Epithelial cell of proximal tubule (primary cell): ENCODE measurements at regions not wholly inside any gene's neighbourhood (a gene's known extent, or its start where the extent isn't known, plus 50 kb on each side); places are given as distances from the start of the nearest gene placed in this dataset.

Experiments used
- DNase-seq: peaks from one replicate; pipeline ENCODE4 v3.0.0-alpha.2; 2011; ENCODE audit warnings: low read depth
- H3K4me3 ChIP-seq: 2 replicates; pipeline ENCODE4 v1.5.1; 2011; ENCODE audit warnings: low read depth, mild to moderate bottlenecking, low read length
- CTCF ChIP-seq: conservative IDR thresholded peaks from 2 replicates; pipeline ENCODE4 v1.5.1; 2012; ENCODE audit warnings: low read depth, mild to moderate bottlenecking, low read length

DNA sequence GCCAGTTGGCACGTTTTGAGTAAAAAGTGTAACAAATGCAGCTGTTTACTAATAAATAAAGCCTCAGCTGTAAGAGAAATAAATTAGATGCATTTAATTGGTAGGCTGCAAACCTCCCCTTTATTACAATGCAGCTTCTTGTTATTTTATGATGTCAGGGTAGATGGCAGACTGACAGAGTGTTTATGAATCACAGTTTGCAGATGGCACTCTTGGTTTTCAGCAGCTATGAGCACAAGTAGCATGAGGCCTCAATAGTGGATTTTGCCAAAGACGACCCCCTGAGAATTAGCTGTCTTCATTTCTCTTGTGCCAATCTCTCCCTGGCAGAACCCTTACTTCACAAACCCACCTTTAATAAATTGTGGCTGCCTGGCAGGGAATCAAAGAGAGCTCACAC is 161.2 kb upstream of the C1orf87 start:
- no peak for TF ChIP-seq CTCF
- no peak overlapping the region for H3K4me3 ChIP-seq
- no peak for DNase-seq

DNA sequence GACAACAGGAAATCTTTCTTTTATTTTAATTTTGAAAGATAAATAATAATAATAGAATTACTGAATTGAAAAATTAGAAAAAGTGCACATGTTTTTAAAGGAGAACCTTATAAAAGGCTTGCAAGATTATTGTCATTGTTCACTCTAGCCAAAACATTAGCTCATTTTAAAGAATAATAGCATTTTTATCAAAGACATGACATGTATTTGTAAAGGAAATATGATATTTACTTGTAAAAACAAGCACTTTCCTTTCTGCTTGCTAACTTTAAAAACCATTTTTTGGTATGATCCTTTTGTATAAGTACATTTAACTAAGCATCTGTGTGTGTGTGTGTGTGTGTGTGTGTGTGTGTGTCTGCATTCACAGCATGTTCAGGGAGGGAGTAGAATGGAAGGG is 156.3 kb upstream of the C1orf87 start:
- no peak for TF ChIP-seq CTCF
- H3K4me3 ChIP-seq: no peak overlapping the region
- DNase-seq: no peak

DNA sequence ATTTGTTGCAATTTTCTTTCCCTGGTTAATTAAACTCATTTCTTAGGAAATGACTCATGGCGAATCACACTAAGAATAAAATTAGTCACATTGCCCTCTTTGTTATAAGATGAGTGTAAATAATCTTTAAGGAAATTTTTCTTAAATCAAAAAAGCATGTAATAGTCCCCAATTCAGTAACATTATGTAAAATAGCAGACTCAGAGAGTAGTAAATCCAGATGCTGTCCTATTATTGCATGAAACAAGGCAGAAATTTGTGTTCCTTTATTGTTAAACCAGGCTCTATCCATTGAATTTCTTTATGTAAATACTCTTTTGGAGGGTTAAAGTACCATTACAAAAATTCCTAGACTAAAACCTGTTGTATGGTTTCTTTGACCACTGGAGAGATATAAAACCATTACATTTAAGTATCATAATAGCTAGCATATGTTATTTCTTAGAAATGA is 154.5 kb upstream of the C1orf87 start:
- DNase-seq: peak; percentile 29
- TF ChIP-seq CTCF: no peak
- no peak overlapping the region for H3K4me3 ChIP-seq

- H3K4me3 ChIP-seq: no peak overlapping the region
- TF ChIP-seq CTCF: no peak
- DNase-seq: no peak
These were observed 154.0 kb upstream of the C1orf87 start for GRCh38 chr1:60227601-60228000.

GRCh38 chr1:60225486-60225885 is 151.9 kb upstream of the C1orf87 start:
- H3K4me3 ChIP-seq: no peak overlapping the region
- TF ChIP-seq CTCF: no peak
- no peak for DNase-seq

DNA sequence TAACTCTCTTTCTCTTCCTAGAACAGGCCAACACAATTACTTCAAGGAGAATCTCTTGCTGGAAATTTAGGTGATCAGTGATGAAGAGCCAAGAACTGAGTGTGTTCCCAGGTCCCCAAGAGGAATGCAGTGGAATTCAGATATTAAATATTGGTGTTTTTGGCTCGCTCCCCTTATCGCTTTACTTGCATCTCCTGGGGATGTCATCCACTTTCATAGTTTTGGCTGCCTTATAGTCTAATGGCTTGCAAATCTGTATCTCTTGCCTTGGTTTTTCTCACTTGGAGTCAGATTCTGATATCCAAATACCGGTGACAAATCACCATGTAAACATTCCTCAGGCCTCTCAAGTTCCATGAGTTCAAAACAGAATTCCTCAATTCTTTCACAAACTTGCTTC is 151.0 kb upstream of the C1orf87 start:
- no peak overlapping the region for H3K4me3 ChIP-seq
- no peak for DNase-seq
- no peak for TF ChIP-seq CTCF

DNA sequence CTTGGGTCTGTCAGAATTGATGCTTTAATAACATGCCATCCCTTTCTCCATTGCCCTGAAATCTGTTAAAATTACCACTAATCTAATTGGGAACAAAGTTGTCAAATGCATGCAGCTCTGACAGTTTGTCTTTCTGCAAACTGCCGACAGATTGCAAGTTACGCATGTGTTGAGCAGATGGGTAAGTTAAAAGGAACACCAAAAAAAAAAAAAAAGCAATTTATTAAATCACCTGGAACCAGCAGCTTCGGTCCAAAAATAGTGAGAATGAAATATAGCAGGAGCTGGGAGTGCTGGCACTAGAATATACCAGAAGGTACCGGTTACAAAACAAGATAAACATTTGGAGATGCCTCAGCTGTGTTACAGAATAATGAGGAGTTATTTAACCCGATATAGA is 149.6 kb upstream of the C1orf87 start:
- H3K4me3 ChIP-seq: no peak overlapping the region
- no peak for DNase-seq
- no peak for TF ChIP-seq CTCF
